ENCODE measurements at regions not wholly inside any gene's neighbourhood (a gene's known extent, or its start where the extent isn't known, plus 50 kb on each side); places are given as distances from the start of the nearest gene placed in this dataset.

GRCh38 chr3:139217633-139218032 lies 126.2 kb upstream of the MRPS22 start:
- CTCF ChIA-PET (ENCODE audit: low intra/inter-chr PET ratio, low total read pairs), result no interaction called here
- ATAC-seq, result no peak
- in situ Hi-C loops (cut with HindIII; ENCODE audit: extremely low pct_ligation_motif_present, low pct_unique_long_range_greater_than_20kb), result no loop called here

More at GRCh38 chr3:139217633-139218032, 126.2 kb upstream of the MRPS22 start:
- Histone ChIP-seq H3K4me1 (ENCODE audit: insufficient read depth, low read length) (no peaks in the 10 kb centered on the region), H3K27ac (ENCODE audit: extremely low read length, insufficient read depth, low read length) (no peak overlapping the region), H3K4me3 (replicated peaks in 1 of 3; ENCODE audit: insufficient read depth in 1 of 3, low read depth in 2 of 3, low read length in 3 of 3) (no peak overlapping the region), H4K20me1 (ENCODE audit: insufficient read depth, low read length) (no peaks in the 10 kb centered on the region), H3K9ac (ENCODE audit: insufficient read depth, low read depth, low read length) (no peak overlapping the region), H3K9me3 (ENCODE audit: low read length) (no peaks in the 10 kb centered on the region), H2AFZ (ENCODE audit: low read length) (no peak overlapping the region), H3K4me2 (ENCODE audit: low read depth, low read length) (no peak overlapping the region), H3K27me3 (ENCODE audit: control insufficient read depth in 1 of 2, insufficient read depth in 2 of 2, low read length in 2 of 2) (no peaks in the 10 kb centered on the region; a peak in 2 of 5 replicates), H3K79me2 (ENCODE audit: insufficient read depth, low read length) (no peaks in the 10 kb centered on the region), H3K36me3 (replicated peaks in 1 of 2; ENCODE audit: control insufficient read depth in 1 of 2, insufficient read depth in 2 of 2, low read length in 2 of 2) (no peaks in the 10 kb centered on the region)
- intact Hi-C loops (cut with micrococcal nuclease; ENCODE audit: unreplicated experiment), result no loop called here
- 67% methylated on average over 3 of the region's 3 CpGs for WGBS (ENCODE audit: low lambda C conversion rate)
- DNase-seq (ENCODE audit: low spot score) (no peak), FAIRE-seq (no peak)
- no TSS peak for BruUV-seq (replicated peaks)
- POLR2A ChIA-PET, result no interaction called here
- TF ChIP-seq U2AF1 (optimal IDR thresholded peaks at IDR 0.05; ENCODE audit: low read depth, low read length) (no peak), ZNF337 (CRISPR knock-in tag; IDR thresholded peaks at IDR 0.05; ENCODE audit: borderline replicate concordance, low read depth) (no peak), ETV6 (CRISPR knock-in tag; conservative IDR thresholded peaks at IDR 0.05) (no peak), MTF2 (CRISPR knock-in tag; IDR thresholded peaks at IDR 0.05; ENCODE audit: borderline replicate concordance) (no peak), THAP7 (CRISPR knock-in tag; IDR thresholded peaks at IDR 0.05) (no peak), ZNF580 (CRISPR knock-in tag; IDR thresholded peaks at IDR 0.05; ENCODE audit: borderline replicate concordance, low read depth) (no peak), ZNF331 (CRISPR knock-in tag; IDR thresholded peaks at IDR 0.05) (no peak), UBTF (CRISPR knock-in tag; IDR thresholded peaks at IDR 0.05) (no peak), RFX5 (IDR thresholded peaks at IDR 0.05; ENCODE audit: low read depth, low read length) (no peak), THRA (CRISPR knock-in tag; IDR thresholded peaks at IDR 0.05; ENCODE audit: borderline replicate concordance) (no peak)
